IMR-90 (cell line): ENCODE measurements at regions not wholly inside any gene's neighbourhood (a gene's known extent, or its start where the extent isn't known, plus 50 kb on each side); places are given as distances from the start of the nearest gene placed in this dataset.

Source experiments
- ATAC-seq: fragments of 200-7000 bp; cut with Tn5 transposase; 2 replicates; pipeline ENCODE4 v1.9.1; 2020; ENCODE audit warnings: low read depth, mild to moderate bottlenecking, moderate library complexity
- BruUV-seq: library from RNA; stranded (reverse); fragments of 400-500 nt; replicated peaks from 2 replicates; lab custom pipeline; 2021; lab: Mats Ljungman, UMichigan
- CTCF ChIA-PET: fragments of 300-600 bp; formaldehyde crosslinking; extraction: SDS; loops from one replicate; lab custom pipeline; 2021; ENCODE audit warnings: antibody characterized with exemption; lab: Yijun Ruan, JAX
- POLR2A ChIA-PET: fragments of 300-600 bp; sonication (Branson Sonifier 250); formaldehyde crosslinking; loops from one replicate; lab custom pipeline; 2022; ENCODE audit warnings: antibody characterized with exemption; ENCODE audit not compliant: unreplicated experiment; lab: Charles Lee
- DNase-seq: peaks from one replicate; pipeline ENCODE4 v3.0.0; 2013
- H2AFZ ChIP-seq: replicated peaks from 2 replicates; pipeline ENCODE3; 2013; ENCODE audit warnings: low read length, mild to moderate bottlenecking; ENCODE audit not compliant: poor library complexity
- H2AK5ac ChIP-seq: 2 replicates; pipeline ENCODE4 v1.6.1; 2013; ENCODE audit warnings: low read depth, low read length, inconsistent platforms
- H2AK9ac ChIP-seq: replicated peaks from 2 replicates; pipeline ENCODE3; 2013; ENCODE audit warnings: mild to moderate bottlenecking, low read depth, low read length, moderate library complexity; ENCODE audit not compliant: poor library complexity
- H2BK120ac ChIP-seq: 2 replicates; pipeline ENCODE4 v1.6.1; 2013; ENCODE audit warnings: low read depth, low read length, inconsistent platforms
- H2BK15ac ChIP-seq: 3 replicates; pipeline ENCODE4 v1.6.1; 2013; ENCODE audit warnings: low read depth, low read length, inconsistent platforms
- H2BK20ac ChIP-seq: 2 replicates; pipeline ENCODE4 v1.6.1; 2013; ENCODE audit warnings: low read depth, mild to moderate bottlenecking, inconsistent platforms, low read length, moderate library complexity
- H2BK5ac ChIP-seq: 2 replicates; pipeline ENCODE4 v1.6.1; 2013; ENCODE audit warnings: mild to moderate bottlenecking, low read depth, low read length, inconsistent platforms; ENCODE audit not compliant: poor library complexity, severe bottlenecking
- H3K14ac ChIP-seq: replicated peaks from 2 replicates; pipeline ENCODE4 v1.6.1; 2013; ENCODE audit warnings: low read depth, low read length, inconsistent platforms
- H3K18ac ChIP-seq: 2 replicates; pipeline ENCODE4 v1.6.1; 2013; ENCODE audit warnings: low read depth, low read length, control low read depth
- H3K23ac ChIP-seq: 2 replicates; pipeline ENCODE4 v1.6.1; 2013; ENCODE audit warnings: low read depth, low read length, inconsistent platforms
- H3K27ac ChIP-seq: 2 replicates; pipeline ENCODE4 v1.5.1; 2013; ENCODE audit warnings: mild to moderate bottlenecking, control low read depth, low read length; ENCODE audit not compliant: insufficient read depth
- H3K27me3 ChIP-seq: 2 replicates; pipeline ENCODE4 v1.6.1; 2013; ENCODE audit warnings: low read length; ENCODE audit not compliant: control insufficient read depth, insufficient read depth
- H3K36me3 ChIP-seq: 2 replicates; pipeline ENCODE4 v1.6.1; 2013; ENCODE audit warnings: low read length, mixed read lengths; ENCODE audit not compliant: control insufficient read depth, insufficient read depth
- H3K4ac ChIP-seq: 2 replicates; pipeline ENCODE4 v1.6.1; 2013; ENCODE audit warnings: low read depth, low read length, inconsistent platforms
- H3K4me1 ChIP-seq: 2 replicates; pipeline ENCODE4 v1.6.1; 2013; ENCODE audit warnings: low read length, mixed read lengths; ENCODE audit not compliant: control insufficient read depth, insufficient read depth
- H3K4me2 ChIP-seq: 2 replicates; pipeline ENCODE4 v1.6.1; 2013; ENCODE audit warnings: low read depth, mild to moderate bottlenecking, control low read depth, low read length, moderate library complexity
- H3K4me3 ChIP-seq: 2 replicates; pipeline ENCODE4 v1.5.1; 2013; ENCODE audit warnings: low read depth, mild to moderate bottlenecking, control low read depth, low read length, moderate library complexity; ENCODE audit not compliant: insufficient read depth
- H3K56ac ChIP-seq: 2 replicates; pipeline ENCODE4 v1.6.1; 2013; ENCODE audit warnings: low read length, inconsistent platforms; ENCODE audit not compliant: insufficient read depth; ENCODE audit errors: extremely low read depth
- H3K79me1 ChIP-seq, 2 experiments: 2 replicates each; pipeline ENCODE4 v1.6.1; 2013; ENCODE audit warnings: low read length in 2 of 2, inconsistent platforms in 1 of 2, low read depth in 1 of 2
- H3K9ac ChIP-seq: 2 replicates; pipeline ENCODE4 v1.6.1; 2013; ENCODE audit warnings: low read depth, low read length, control low read depth
- H3K9me1 ChIP-seq: 2 replicates; pipeline ENCODE4 v1.6.1; 2013; ENCODE audit warnings: low read length, inconsistent platforms; ENCODE audit not compliant: insufficient read depth
- H3K9me3 ChIP-seq: 2 replicates; pipeline ENCODE4 v1.6.1; 2013; ENCODE audit warnings: low read length; ENCODE audit not compliant: control insufficient read depth, insufficient read depth
- H4K20me1 ChIP-seq: 2 replicates; pipeline ENCODE4 v1.6.1; 2013; ENCODE audit warnings: low read length, inconsistent platforms; ENCODE audit not compliant: insufficient read depth
- H4K5ac ChIP-seq: 2 replicates; pipeline ENCODE4 v1.6.1; 2013; ENCODE audit warnings: mild to moderate bottlenecking, low read depth, low read length, control low read depth
- H4K8ac ChIP-seq, 2 experiments: 2 replicates each; pipeline ENCODE4 v1.6.1; 2013; ENCODE audit warnings: low read depth in 2 of 2, low read length in 2 of 2, control low read depth in 1 of 2, inconsistent platforms in 1 of 2
- H4K91ac ChIP-seq: 2 replicates; pipeline ENCODE4 v1.6.1; 2013; ENCODE audit warnings: low read depth, low read length, inconsistent platforms; ENCODE audit not compliant: insufficient read depth
- BHLHE40 ChIP-seq: fragments of 150-350 bp; IDR thresholded peaks from 2 replicates; pipeline ENCODE4 v1.6.1; 2016; ENCODE audit warnings: mild to moderate bottlenecking, low read depth, low read length
- CEBPB ChIP-seq: IDR thresholded peaks from 2 replicates; pipeline ENCODE4 v1.6.1; 2012; ENCODE audit warnings: low read depth, low read length, improper control_type of control experiment
- CHD1 ChIP-seq: IDR thresholded peaks from 2 replicates; pipeline ENCODE4 v1.6.1; 2012; ENCODE audit warnings: low read depth, low read length, improper control_type of control experiment
- FOS ChIP-seq: fragments of 150-350 bp; IDR thresholded peaks from 2 replicates; pipeline ENCODE4 v1.6.1; 2016; ENCODE audit warnings: low read depth, low read length
- MAFK ChIP-seq: IDR thresholded peaks from 2 replicates; pipeline ENCODE4 v1.6.1; 2012; ENCODE audit warnings: low read depth, low read length, improper control_type of control experiment
- MAZ ChIP-seq: IDR thresholded peaks from 2 replicates; pipeline ENCODE4 v1.6.1; 2012; ENCODE audit warnings: low read depth, mild to moderate bottlenecking, low read length, improper control_type of control experiment, moderate library complexity, borderline replicate concordance
- MXI1 ChIP-seq: IDR thresholded peaks from 2 replicates; pipeline ENCODE4 v1.6.1; 2012; ENCODE audit warnings: low read depth, mild to moderate bottlenecking, low read length, moderate library complexity, borderline replicate concordance
- NFE2L2 ChIP-seq: fragments of 150-350 bp; IDR thresholded peaks from 2 replicates; pipeline ENCODE4 v1.6.1; 2016; ENCODE audit warnings: low read depth, mild to moderate bottlenecking, low read length
- POLR2A ChIP-seq: IDR thresholded peaks from 2 replicates; pipeline ENCODE4 v1.6.1; 2012; ENCODE audit warnings: mild to moderate bottlenecking, low read depth, low read length
- RAD21 ChIP-seq: IDR thresholded peaks from 2 replicates; pipeline ENCODE4 v1.6.1; 2012; ENCODE audit warnings: low read length, improper control_type of control experiment
- RCOR1 ChIP-seq: IDR thresholded peaks from 2 replicates; pipeline ENCODE4 v1.6.1; 2012; ENCODE audit warnings: mild to moderate bottlenecking, low read length, improper control_type of control experiment; ENCODE audit not compliant: insufficient replicate concordance
- RFX5 ChIP-seq: IDR thresholded peaks from 2 replicates; pipeline ENCODE4 v1.8.0; 2012; ENCODE audit warnings: low read depth, mild to moderate bottlenecking, low read length, moderate library complexity
- SMC3 ChIP-seq: fragments of 150-350 bp; IDR thresholded peaks from 2 replicates; pipeline ENCODE4 v1.6.1; 2016; ENCODE audit warnings: low read depth, mild to moderate bottlenecking, antibody characterized with exemption, low read length, moderate library complexity
- dilution Hi-C: fragments of 300-500 bp; cut with HindIII; formaldehyde crosslinking; loops from one replicate; pipeline ENCODE4 v1.14.3; 2018; ENCODE audit warnings: low sequenced_read_pairs; ENCODE audit not compliant: unreplicated experiment
- in situ Hi-C: fragments of 300-500 bp; cut with MboI; formaldehyde crosslinking; loops from 3 replicates; pipeline ENCODE4 v1.14.3; 2019; ENCODE audit warnings: low sequenced_read_pairs, inconsistent platforms, mixed read lengths
- intact Hi-C: fragments of 100-400 bp; cut with micrococcal nuclease; formaldehyde crosslinking; loops from 2 replicates; pipeline ENCODE4 v1.10.0; 2022
- TF ChIP-seq, protein P1 (sequence below): conservative IDR thresholded peaks from 2 replicates; pipeline ENCODE4 v1.5.1; 2012; ENCODE audit warnings: mild to moderate bottlenecking, low read depth, low read length, improper control_type of control experiment
- TF ChIP-seq, protein P2 (sequence below): fragments of 150-350 bp; IDR thresholded peaks from 2 replicates; pipeline ENCODE4 v1.6.1; 2016; ENCODE audit warnings: low read depth, mild to moderate bottlenecking, low read length, moderate library complexity, borderline replicate concordance
- TF ChIP-seq, protein P3 (sequence below): fragments of 150-350 bp; IDR thresholded peaks from 2 replicates; pipeline ENCODE4 v1.6.1; 2017; ENCODE audit warnings: mild to moderate bottlenecking, antibody characterized with exemption, low read length, low read depth

DNA sequence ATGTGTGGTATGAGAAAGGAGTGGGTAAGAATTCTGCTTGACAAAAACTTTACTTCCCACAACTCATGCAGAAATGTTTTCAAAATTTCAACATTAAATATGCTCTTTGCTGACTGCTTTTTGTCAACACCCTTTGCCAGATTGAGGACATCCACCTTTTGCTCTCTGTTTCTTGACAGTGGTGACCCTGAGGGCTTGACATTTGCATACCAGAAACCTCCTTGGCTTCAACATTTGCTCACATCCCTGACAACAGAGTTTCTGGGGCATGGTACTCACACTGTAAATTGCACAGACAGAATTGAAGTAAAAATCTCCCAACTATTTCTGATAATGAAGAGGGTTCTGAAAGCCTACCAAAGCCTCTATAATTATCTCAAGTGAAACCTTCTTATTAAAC, 95.7 kb downstream of the RND3 start:
- Histone ChIP-seq H2BK15ac (no peak overlapping the region), H2BK20ac (no peak overlapping the region), H2BK120ac (no peak overlapping the region; the same call in 1 of the 2 replicates), H3K14ac (no peak overlapping the region; the same call in 1 of the 2 replicates), H3K18ac (no peak overlapping the region; the same call in 1 of the 2 replicates), H2AK5ac (no peak overlapping the region), H4K5ac (no peak overlapping the region), H3K4ac (no peak overlapping the region), H3K36me3 (no peaks in the 10 kb centered on the region), H3K79me1 (no peaks in the 10 kb centered on the region), H4K20me1 (no peaks in the 10 kb centered on the region), H3K27me3 (no peaks in the 10 kb centered on the region), H4K8ac (no peak overlapping the region), H3K4me3 (no peak overlapping the region), H3K23ac (no peak overlapping the region), H3K27ac (peak overlapping the region; percentile 61; the same call in 1 of the 2 replicates), H3K9me3 (no peaks in the 10 kb centered on the region), H3K9me1 (no peaks in the 10 kb centered on the region), H3K4me1 (peaks cover 2% of the 10 kb centered on the region; the same call in 1 of the 2 replicates), H4K91ac (no peak overlapping the region), H3K9ac (no peak overlapping the region), H3K56ac (no peak overlapping the region), H2AK9ac (no peak overlapping the region), H3K4me2 (no peak overlapping the region; the same call in 1 of the 2 replicates), H2BK5ac (no peak overlapping the region), H2AFZ (no peak overlapping the region)
- intact Hi-C loops = no loop called here
- DNase-seq = no peak
- no TSS peak for BruUV-seq
- ChIA-PET POLR2A (no interaction called here), CTCF (no interaction called here)
- TF ChIP-seq RFX5 = no peak
- TF ChIP-seq MAFK = no peak
- no peak for TF ChIP-seq BHLHE40
- TF ChIP-seq, protein P1, sequence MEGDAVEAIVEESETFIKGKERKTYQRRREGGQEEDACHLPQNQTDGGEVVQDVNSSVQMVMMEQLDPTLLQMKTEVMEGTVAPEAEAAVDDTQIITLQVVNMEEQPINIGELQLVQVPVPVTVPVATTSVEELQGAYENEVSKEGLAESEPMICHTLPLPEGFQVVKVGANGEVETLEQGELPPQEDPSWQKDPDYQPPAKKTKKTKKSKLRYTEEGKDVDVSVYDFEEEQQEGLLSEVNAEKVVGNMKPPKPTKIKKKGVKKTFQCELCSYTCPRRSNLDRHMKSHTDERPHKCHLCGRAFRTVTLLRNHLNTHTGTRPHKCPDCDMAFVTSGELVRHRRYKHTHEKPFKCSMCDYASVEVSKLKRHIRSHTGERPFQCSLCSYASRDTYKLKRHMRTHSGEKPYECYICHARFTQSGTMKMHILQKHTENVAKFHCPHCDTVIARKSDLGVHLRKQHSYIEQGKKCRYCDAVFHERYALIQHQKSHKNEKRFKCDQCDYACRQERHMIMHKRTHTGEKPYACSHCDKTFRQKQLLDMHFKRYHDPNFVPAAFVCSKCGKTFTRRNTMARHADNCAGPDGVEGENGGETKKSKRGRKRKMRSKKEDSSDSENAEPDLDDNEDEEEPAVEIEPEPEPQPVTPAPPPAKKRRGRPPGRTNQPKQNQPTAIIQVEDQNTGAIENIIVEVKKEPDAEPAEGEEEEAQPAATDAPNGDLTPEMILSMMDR = no peak
- no peak for TF ChIP-seq MXI1
- TF ChIP-seq, protein P2, sequence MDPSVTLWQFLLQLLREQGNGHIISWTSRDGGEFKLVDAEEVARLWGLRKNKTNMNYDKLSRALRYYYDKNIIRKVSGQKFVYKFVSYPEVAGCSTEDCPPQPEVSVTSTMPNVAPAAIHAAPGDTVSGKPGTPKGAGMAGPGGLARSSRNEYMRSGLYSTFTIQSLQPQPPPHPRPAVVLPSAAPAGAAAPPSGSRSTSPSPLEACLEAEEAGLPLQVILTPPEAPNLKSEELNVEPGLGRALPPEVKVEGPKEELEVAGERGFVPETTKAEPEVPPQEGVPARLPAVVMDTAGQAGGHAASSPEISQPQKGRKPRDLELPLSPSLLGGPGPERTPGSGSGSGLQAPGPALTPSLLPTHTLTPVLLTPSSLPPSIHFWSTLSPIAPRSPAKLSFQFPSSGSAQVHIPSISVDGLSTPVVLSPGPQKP = no peak
- TF ChIP-seq, protein P3, sequence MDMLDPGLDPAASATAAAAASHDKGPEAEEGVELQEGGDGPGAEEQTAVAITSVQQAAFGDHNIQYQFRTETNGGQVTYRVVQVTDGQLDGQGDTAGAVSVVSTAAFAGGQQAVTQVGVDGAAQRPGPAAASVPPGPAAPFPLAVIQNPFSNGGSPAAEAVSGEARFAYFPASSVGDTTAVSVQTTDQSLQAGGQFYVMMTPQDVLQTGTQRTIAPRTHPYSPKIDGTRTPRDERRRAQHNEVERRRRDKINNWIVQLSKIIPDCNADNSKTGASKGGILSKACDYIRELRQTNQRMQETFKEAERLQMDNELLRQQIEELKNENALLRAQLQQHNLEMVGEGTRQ = no peak
- no peak for TF ChIP-seq SMC3
- no peak for TF ChIP-seq RCOR1
- TF ChIP-seq FOS = no peak
- TF ChIP-seq CEBPB = no peak
- no peak for TF ChIP-seq NFE2L2
- TF ChIP-seq POLR2A = no peak
- TF ChIP-seq RAD21 = no peak
- TF ChIP-seq MAZ = no peak
- TF ChIP-seq CHD1 = no peak
- ATAC-seq = peak; percentile 48
- dilution Hi-C loops = no loop called here
- in situ Hi-C loops = no loop called here
